Fibroblast of mammary gland (primary cell): ENCODE measurements at regions not wholly inside any gene's neighbourhood (a gene's known extent, or its start where the extent isn't known, plus 50 kb on each side); places are given as distances from the start of the nearest gene placed in this dataset.

Source experiments
- DNase-seq: peaks from one replicate; pipeline ENCODE4 v3.0.0-alpha.2; 2010; ENCODE audit warnings: low read depth
- H3K4me3 ChIP-seq: 2 replicates; pipeline ENCODE4 v1.5.1; 2011; ENCODE audit warnings: low read depth, mild to moderate bottlenecking, low read length, moderate library complexity; ENCODE audit not compliant: control insufficient read depth
- CTCF ChIP-seq: conservative IDR thresholded peaks from 2 replicates; pipeline ENCODE4 v1.5.1; 2011; ENCODE audit warnings: low read depth, low read length, inconsistent platforms; ENCODE audit not compliant: control insufficient read depth, insufficient read depth

- TF ChIP-seq CTCF = no peak
- no peak for DNase-seq
- no peak overlapping the region for H3K4me3 ChIP-seq
Observed at GRCh38 chr13:95360052-95360451, 58.8 kb upstream of the ABCC4 start.

DNA sequence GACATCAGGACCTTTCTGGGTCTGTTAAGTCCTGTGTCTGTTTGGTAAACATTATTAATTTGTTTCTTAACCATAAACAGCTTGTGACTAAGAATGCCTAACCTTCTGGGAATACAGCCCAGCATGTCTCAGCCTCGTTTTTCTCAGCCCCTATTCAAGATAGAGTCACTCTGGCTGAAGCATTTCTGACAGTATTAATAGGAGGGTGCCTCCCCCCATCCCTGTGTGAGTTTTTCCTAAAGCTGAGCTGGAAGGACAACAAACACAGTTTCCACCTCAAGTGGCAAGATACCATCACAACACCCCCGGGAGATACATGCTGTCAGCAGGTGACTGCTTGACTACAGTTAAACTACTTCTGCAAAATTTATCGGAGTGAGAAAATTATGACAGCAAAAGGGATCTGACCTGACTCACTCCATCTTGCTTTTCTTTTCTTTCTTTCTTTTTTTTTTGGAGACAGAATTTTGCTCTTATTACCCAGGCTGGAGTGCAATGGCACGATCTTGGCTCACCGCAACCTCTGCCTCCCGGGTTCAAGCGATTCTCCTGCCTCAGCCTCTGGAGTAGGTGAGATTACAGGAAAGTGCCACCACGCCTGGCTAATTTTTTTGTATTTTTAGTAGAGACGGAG is 59.3 kb upstream of the ABCC4 start:
- DNase-seq = peak; percentile 33
- no peak overlapping the region for H3K4me3 ChIP-seq
- TF ChIP-seq CTCF = no peak

- DNase-seq = no peak
- H3K4me3 ChIP-seq = no peak overlapping the region
- no peak for TF ChIP-seq CTCF
Observed at GRCh38 chr13:95361686-95362085, 60.4 kb upstream of the ABCC4 start.

DNA sequence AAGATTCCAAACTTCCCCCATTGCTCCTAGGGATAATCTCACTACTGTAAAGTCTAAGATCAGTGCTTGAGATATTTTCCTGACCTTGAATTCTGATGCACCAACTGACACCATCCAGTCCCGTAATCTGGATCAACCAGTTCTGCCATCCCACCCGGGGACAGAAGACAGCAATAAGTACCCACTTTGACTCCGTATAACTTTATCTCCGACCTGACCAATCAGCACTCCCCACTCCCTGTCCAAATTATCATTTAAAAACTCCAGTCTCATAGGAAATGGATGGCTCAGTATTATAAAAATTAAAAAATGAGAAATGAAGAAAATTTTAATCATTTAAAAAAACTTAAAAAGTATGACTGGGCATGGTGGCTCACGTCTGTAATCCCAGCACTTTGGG is 61.4 kb upstream of the ABCC4 start:
- TF ChIP-seq CTCF = no peak
- H3K4me3 ChIP-seq = no peak overlapping the region
- no peak for DNase-seq

DNA sequence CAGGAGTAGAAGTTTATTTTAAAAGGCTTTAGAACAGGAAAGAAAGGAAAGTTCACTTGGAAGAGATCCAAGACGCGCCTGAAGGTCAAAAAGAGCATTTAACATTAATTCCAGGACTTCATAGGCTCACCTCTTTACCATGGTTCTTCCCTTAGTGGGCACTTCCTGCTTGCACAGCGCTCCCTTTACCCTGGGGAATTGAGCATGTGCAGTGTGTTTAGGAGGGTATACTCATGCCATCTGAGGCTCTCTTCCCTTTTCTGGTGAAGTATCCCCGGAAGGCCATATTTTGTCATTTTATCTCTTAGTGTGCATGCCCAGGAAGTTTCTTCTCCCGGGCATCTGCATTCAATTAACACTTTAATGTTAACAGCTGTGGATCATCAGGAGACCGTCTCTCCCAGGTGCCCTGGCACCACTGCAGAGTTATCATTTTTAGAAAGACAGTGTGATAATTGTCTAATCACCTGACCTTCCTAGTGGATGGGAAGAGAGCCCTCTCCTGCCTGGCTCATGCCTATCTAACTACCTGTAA is 66.1 kb upstream of the ABCC4 start:
- peak; percentile 28 for DNase-seq
- no peak overlapping the region for H3K4me3 ChIP-seq
- TF ChIP-seq CTCF = no peak

DNA sequence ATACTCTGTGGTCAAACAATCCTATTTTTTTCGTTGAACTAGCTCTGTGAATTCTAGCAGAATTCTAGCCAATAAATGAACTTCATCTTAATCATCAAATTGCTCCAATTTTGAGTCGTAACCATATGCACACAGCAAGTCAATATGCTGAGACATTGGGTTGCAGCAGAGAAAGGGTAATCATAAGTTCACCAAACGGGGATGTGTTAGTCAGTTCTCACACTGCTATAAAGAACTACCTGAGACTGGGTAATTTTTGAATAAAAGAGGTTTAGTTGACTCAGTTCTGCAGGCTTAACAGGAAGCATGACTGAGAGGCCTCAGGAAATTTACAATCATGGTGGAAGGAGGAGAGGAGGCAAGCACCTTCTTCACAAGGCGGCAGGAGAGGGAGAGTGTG is 67.7 kb upstream of the ABCC4 start:
- H3K4me3 ChIP-seq = no peak overlapping the region
- no peak for TF ChIP-seq CTCF
- no peak for DNase-seq
